Effector CD4-positive, alpha-beta T cell (primary cell): ENCODE measurements at regions not wholly inside any gene's neighbourhood (a gene's known extent, or its start where the extent isn't known, plus 50 kb on each side); places are given as distances from the start of the nearest gene placed in this dataset.

ENCODE experiments used
- DNase-seq: peaks from one replicate; pipeline ENCODE4 v3.0.0-alpha.2; 2020

DNA sequence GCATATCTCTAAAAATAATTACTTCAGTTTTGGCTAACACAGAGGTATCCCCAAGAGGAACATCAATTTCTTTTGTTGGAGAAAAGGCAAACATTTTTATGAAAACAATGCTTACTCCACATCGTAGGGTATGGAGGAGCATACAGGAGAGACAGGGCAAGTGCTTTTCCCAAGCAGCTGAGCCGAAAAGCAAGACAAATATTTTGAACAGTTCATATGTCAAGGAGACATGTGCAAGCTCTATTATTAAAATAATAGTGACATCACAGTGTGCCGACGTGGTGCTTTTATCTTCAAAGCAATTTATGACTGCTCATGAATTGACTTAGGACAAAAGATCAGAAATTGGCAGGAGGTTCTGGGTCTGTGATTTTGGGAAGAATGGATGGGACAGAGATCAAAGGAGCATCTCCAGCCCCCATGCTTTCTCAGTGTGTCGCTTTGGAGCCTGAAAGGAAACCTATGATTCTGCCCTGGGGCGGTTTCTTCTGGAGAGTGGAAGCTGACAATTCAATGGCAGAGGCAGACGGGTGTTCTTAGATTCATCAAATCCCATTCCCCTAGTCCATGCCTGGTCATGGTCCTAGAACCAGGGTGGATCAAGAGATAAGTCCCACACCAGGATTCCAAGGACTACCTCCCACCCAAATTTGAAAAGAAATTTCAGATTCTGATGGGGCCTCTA is 97.1 kb downstream of the JCAD start:
- no peak for DNase-seq

DNA sequence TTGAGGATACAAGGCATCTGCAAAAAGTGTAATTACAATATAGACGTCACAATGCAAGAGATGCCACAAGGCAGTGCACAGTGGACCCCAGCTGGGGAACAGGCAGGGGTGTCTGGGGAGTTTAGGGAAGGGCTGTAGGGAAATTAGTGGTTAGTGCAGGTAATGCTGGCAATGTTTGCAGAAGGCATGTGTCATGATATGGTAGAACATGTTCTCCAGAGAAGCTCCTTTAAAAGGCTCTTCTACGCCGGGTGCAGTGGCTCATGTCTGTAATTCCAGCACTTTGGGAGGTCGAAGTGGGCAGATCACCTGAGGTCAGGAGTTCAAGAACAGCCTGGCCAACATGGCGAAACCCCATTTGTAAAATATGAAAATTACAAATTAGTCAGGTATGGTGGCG is 98.0 kb downstream of the JCAD start:
- no peak for DNase-seq

DNA sequence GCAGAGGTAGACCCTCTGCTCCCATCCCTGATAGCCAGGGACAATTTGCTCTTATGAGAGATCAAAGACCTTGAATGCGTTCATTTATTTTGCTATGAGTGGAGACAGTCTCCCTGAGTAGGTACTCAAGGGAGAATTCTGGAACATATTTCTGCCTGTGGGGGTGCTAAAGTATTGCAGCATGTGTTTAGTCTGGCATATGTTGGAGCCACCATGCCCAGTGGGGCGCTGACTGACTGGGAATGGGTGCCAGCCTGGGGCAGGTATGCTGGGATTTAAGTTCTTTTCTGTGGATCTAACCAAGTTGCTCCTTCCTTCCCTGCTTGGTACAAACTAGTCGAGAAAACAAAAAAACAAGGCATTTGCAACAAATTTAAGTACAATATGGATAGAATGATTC is 99.1 kb downstream of the JCAD start:
- no peak for DNase-seq

DNA sequence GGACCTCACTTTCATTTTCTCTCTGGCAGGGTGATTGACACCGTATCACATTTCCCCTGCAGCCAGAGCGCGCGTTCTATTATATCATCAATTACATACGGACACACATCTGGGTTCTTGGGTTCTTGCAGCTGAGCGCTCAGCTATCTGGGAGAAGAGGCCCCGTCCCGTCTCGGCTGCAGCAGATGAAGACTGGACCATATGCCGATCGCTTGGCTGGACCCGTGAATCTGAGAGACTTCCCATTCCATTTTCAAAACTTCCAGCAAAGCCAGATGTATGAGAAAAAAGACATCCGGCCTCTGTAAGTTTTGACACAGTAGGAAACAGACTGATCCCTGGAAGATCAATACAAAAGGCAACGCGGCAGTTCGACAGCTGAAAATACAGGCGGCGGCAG is 99.8 kb downstream of the JCAD start:
- DNase-seq: no peak

DNA sequence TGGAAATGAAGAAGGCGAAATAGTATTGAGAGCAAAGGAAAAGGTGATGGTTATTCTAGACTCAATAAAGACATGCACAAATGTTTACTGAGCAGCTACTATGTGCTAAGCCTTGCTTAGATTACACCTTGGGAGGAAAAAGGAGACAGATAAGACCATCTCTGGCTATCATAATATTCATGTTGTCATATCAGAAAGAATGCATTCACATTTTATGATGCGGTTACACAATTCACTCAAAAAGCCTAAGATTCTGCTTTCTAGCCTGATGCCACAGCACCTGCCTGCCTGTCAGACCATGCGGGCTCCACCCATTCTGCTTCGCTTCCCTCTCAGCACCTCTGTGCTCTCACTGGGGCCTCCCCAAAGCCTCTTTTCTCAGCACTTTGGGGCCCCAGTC is 100.9 kb downstream of the JCAD start:
- DNase-seq: no peak

DNA sequence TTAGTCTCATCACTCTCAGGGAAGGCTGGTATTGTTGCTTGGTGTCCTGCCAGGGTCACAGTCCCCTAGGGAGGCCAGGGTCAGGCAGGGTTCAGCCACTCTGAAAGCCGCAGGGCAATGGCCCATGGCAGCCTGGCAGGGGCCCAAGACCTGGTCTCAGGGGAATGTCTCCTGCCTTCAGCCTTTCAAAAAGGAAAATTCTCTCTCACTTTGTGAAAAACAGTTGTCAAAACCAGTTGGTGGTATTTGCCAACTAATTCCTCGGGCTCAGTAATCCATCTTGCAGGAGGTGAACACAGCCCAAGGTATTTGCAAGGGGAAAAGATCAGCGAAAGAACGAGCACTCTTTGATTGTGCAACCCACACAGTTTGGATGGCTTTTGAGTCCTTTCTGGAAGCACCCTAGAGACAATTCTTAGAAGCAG is 101.5 kb downstream of the JCAD start:
- DNase-seq: no peak

- DNase-seq: no peak
Observed at GRCh38 chr10:29957236-29957635, 102.2 kb downstream of the JCAD start.

- no peak for DNase-seq
Observed at GRCh38 chr10:29956335-29956924, 103.0 kb downstream of the JCAD start.

DNA sequence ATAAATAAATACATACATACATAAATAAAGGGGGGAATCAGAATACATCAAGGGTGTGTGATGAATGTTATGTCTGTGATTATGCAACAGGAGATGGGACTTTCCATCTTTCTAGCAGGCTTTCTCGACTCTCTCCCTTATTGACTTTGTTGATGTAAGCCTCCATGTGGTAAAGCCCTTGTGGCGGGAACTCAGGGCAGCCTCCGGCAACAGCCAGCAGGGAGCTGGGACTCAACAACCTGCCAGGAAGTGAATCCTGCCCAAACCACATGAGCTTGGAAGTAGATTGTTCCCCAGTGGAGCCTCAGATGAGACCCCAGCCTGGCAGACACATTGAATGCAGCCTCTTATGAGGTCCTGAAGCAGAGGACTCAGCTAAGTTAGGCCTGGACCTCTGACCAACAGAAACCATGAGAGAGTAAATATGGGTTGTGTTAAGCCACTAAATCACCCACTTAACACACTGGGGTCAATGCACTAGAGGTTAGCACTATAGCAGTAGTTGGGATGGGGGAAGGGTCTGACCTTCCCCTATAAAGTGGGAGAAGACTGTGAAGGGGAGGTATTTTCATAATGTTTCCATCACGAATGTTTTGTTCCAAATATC is 104.0 kb downstream of the JCAD start:
- DNase-seq: no peak

DNA sequence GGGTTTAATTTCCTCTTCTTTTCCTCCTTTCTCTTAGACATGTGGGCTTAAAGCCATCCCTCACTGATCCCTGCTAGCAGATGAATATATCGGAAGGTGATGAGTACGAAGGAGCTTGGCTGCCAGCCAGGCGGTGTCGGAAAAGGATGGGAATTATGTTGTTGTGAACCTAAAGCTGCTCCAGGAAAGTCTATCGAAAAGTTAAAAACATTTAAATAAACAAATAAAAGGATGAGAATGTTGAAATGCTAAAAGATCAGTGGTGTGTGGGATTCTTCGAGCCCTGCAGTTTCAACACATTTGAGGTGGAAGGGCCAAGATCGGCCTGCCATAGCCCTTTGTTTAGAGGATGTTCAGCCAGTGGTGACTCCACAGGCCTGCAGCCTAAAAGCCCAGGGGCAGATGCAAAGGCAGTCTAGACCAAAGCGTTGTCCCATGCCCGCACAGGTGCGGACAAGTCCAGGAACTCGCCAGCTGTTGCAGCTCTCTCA is 107.9 kb downstream of the JCAD start:
- no peak for DNase-seq

GRCh38 chr10:29950391-29950790 is 109.0 kb downstream of the JCAD start:
- DNase-seq: no peak

DNA sequence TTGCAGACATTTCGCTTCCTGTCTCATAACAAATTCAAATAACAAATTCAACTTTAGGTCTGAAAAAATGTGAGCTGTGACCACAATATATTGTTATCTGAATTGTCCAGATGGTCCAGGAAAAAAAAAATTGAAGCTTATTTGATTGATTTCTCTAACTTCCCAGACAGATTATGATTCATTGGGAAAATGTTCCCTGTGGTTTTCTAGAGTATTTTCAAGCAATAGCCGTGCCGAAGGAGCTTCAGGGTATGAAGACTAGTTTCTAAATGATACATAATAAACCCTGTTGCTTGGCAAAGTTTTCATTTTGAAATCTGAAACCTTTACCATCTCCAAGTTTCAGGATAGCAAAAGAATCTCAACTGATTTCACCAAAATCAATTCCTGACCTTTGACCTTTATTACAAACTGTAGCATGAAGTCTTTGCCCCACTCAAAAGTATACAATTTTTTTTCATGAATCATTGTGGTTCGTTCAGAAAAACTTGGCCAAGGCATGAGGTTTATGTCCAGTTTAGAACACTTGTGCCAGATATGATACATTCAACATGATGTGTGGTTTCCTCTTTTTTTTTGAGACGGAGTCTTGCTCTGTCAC is 109.9 kb downstream of the JCAD start:
- no peak for DNase-seq

DNA sequence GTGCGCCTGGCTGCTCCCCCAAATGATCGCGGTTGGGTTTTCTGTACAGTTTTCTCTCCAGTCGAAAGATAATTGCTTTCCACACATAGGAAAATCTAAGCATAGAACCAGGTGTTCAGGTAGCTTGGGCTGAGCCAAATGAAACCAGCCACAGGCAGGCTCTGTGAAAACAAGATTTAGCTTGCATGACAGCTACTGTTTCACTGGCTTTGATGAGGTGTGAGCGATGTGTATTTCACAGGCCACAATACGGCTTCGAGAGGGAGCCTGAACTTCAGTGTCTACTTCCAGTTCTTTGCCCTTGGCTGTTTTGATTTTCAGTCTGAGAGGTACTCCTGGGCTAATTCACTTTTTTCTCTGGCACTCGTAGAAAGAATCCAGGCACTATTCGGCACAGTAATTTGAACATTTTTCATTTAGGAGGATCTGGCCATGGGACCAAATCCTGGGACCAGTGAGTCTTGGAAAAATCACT is 110.5 kb downstream of the JCAD start:
- no peak for DNase-seq

GRCh38 chr10:29947701-29948060 is 111.7 kb downstream of the JCAD start:
- DNase-seq: no peak

DNA sequence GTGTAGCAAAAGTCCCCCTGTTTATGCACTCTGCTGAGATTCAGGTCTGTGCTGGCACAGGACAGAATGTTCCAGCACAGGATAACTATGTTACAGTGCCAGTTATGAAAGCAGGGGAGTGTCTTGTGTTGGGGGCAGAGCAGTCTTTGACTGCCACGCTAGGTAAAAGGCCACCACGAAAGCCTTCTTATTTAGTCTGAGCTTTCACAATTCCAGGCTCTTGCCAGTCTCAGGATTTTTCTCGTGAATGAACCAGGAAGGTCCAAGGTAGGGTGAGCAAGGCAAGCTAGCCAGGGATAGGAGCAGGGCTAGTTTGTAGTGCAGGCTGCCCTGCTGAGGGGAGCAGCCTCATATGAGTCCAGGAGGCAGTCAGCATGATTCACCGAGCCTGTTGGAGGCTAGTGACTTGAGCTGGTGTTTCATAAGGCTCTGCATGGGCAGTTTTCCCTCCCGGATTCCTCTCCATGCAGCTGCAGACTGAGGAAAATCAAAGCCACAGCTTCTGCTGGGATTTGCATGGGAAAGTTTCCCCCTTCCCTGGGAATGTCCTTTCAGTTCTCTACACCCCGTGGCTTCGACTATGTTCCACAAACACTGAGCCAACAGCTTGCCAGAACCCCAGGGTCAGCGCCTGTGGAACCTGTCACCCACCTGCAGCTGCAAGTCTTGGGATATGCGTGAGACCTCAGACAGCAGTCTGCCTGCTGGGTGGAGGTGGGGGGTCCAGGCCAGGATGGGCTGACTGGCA is 112.3 kb downstream of the JCAD start:
- no peak for DNase-seq

DNA sequence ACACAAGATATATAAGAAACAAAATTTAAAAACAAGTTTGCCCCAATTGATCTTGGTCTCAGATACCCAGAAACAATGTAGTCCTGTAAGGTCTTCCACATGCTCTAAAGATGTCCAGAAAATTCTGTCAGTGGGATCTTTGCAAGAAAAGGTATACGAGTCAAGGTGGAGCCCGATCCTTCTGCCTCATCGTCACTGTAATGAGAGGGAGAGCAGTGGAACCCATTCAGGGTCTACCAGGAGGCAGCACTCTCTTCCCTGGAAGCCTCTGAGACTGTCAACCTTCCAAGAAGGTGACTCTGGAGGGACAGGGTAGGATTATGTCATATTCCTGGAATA is 112.8 kb downstream of the JCAD start:
- no peak for DNase-seq

DNA sequence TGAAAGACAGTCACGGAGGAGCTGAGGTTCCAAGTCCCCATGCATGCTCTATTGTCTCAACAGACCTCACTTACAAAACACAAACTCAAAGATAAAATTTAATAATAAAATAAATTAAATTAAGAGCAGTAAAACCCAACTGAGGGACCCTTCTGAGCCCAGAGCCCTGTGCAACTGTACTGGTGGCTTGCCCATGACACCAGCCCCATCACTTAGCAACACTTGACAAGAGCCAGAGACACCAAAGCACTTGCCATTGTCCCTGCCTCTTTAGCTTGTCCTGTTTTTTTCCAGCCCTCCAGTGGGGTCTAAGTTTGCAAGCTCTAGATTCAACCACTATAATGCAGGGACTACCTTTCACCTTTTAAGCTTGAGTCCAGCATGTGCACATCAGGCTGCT is 117.9 kb downstream of the JCAD start:
- DNase-seq: no peak

DNA sequence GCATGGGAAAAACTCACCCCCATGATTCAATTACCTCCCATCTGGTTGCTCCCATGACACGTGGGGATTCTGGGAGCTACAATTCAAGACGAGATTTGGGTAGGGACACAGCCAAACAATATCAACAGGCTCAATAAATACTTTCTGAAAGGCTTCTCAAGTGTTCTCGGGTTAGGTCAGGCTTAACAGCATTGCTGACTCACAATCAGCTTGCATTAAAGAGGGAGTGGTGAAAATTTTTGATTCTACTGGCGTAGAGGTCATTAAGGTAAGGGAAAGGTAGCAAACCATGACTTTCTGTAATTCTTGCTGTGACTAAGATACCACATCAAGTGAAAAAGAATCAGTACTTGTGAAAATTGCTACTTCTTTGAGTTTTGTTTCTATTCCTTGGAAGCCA is 126.4 kb downstream of the JCAD start:
- DNase-seq: no peak

GRCh38 chr10:29931833-29932232 is 127.6 kb downstream of the JCAD start:
- DNase-seq: no peak

DNA sequence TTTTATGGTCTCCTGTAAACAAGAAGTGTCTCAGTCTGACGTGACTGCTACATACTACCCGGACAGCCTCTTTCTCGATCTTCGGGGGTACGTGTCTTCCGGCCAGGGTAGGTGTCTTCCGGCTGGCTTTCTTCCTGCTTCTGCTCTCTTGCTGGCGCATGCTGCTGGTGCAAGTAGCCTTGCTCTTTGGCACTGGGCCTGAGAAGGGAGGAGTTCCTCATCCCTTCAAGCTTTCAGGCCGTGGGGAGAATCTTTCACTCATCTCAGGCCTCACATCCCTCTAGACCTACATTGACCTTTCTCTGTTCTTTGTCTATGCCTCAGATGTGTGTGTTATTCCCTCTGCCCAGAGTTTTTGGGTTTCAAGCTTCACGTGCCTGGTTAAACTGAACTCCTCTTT is 130.4 kb downstream of the JCAD start:
- no peak for DNase-seq

- DNase-seq: no peak
Observed at GRCh38 chr10:29926693-29927048, 132.7 kb downstream of the JCAD start.

GRCh38 chr10:29925771-29926692 is 133.4 kb downstream of the JCAD start:
- DNase-seq: no peak
